Neural cell (in vitro differentiated cells): ENCODE measurements at regions not wholly inside any gene's neighbourhood (a gene's known extent, or its start where the extent isn't known, plus 50 kb on each side); places are given as distances from the start of the nearest gene placed in this dataset.

Experiments used
- H2AFZ ChIP-seq: fragments of 200-600, 300-800 bp; sonication (generic), shearing (Covaris generic); 2 replicates; pipeline ENCODE4 v1.6.0; 2014; ENCODE audit warnings: low read depth, mild to moderate bottlenecking, antibody characterized with exemption, low read length, moderate library complexity
- H3F3A ChIP-seq: fragments of 200-600 bp; shearing (Covaris generic); 2 replicates; pipeline ENCODE4 v1.6.1; 2016; ENCODE audit warnings: mild to moderate bottlenecking, moderate library complexity, mixed read lengths, antibody characterized with exemption, low read length; ENCODE audit not compliant: insufficient read depth, poor library complexity, severe bottlenecking
- H3K27ac ChIP-seq: fragments of 200-600, 300-800 bp; sonication (generic), shearing (Covaris generic); 2 replicates; pipeline ENCODE4 v1.5.1; 2014; ENCODE audit warnings: mild to moderate bottlenecking, low read length, moderate library complexity
- H3K27me3 ChIP-seq: fragments of 300-800, 200-600 bp; sonication (generic), shearing (Covaris generic); 2 replicates; pipeline ENCODE4 v1.6.0; 2014; ENCODE audit warnings: mild to moderate bottlenecking, low read depth, low read length, moderate library complexity; ENCODE audit not compliant: insufficient read depth
- H3K36me3 ChIP-seq: fragments of 300-800, 200-600 bp; sonication (generic), shearing (Covaris generic); 2 replicates; pipeline ENCODE4 v1.5.1; 2014; ENCODE audit warnings: mild to moderate bottlenecking, antibody characterized with exemption, low read length, moderate library complexity; ENCODE audit not compliant: insufficient read depth
- H3K4me2 ChIP-seq: fragments of 300-800, 200-600 bp; sonication (generic), shearing (Covaris generic); 2 replicates; pipeline ENCODE4 v1.6.0; 2014; ENCODE audit warnings: mild to moderate bottlenecking, low read length
- H3K4me3 ChIP-seq: fragments of 300-800, 200-600 bp; sonication (generic), shearing (Covaris generic); 2 replicates; pipeline ENCODE4 v1.5.1; 2014; ENCODE audit warnings: mild to moderate bottlenecking, low read length, moderate library complexity
- H3K79me2 ChIP-seq: fragments of 200-600 bp; shearing (Covaris generic); replicated peaks from 2 replicates; pipeline ENCODE4 v1.6.0; 2014; ENCODE audit warnings: mild to moderate bottlenecking, low read length, moderate library complexity; ENCODE audit not compliant: insufficient read depth
- H3K9ac ChIP-seq: fragments of 300-800, 200-600 bp; sonication (generic), shearing (Covaris generic); 2 replicates; pipeline ENCODE4 v1.6.1; 2016; ENCODE audit warnings: mild to moderate bottlenecking, low read length, mixed read lengths
- H3K9me2 ChIP-seq: fragments of 200-600 bp; shearing (Covaris generic); 2 replicates; pipeline ENCODE4 v1.6.1; 2016; ENCODE audit warnings: mild to moderate bottlenecking, low read length, mixed read lengths; ENCODE audit not compliant: insufficient read depth
- H3K9me3 ChIP-seq: fragments of 200-600, 300-800 bp; sonication (generic), shearing (Covaris generic); 2 replicates; pipeline ENCODE4 v1.6.1; 2016; ENCODE audit warnings: mild to moderate bottlenecking, mixed run types, low read length, moderate library complexity, mixed read lengths
- H4K20me1 ChIP-seq: fragments of 200-600 bp; shearing (Covaris generic); 2 replicates; pipeline ENCODE4 v1.6.1; 2016; ENCODE audit warnings: mild to moderate bottlenecking, mixed run types; ENCODE audit not compliant: insufficient read depth
- CTCF ChIP-seq: fragments of 450-650 bp; IDR thresholded peaks from 2 replicates; pipeline ENCODE4 v1.5.1; 2014; ENCODE audit warnings: antibody characterized with exemption, mild to moderate bottlenecking, moderate library complexity; ENCODE audit not compliant: poor library complexity, severe bottlenecking
- EP300 ChIP-seq: fragments of 450-650 bp; conservative IDR thresholded peaks from 2 replicates; pipeline ENCODE4 v1.6.1; 2014; ENCODE audit warnings: antibody characterized with exemption, mild to moderate bottlenecking, moderate library complexity; ENCODE audit not compliant: poor library complexity, severe bottlenecking
- EZH2 ChIP-seq: fragments of 200-600, 300-800 bp; shearing (Covaris generic), sonication (generic); IDR thresholded peaks from 2 replicates; pipeline ENCODE4 v1.6.1; 2014; ENCODE audit warnings: antibody characterized with exemption, low read length, borderline replicate concordance, mild to moderate bottlenecking; ENCODE audit not compliant: insufficient read depth, poor library complexity, severe bottlenecking
- MXI1 ChIP-seq: fragments of 450-650 bp; conservative IDR thresholded peaks from 2 replicates; pipeline ENCODE4 v1.6.1; 2014; ENCODE audit warnings: antibody characterized with exemption, mild to moderate bottlenecking; ENCODE audit not compliant: poor library complexity, severe bottlenecking
- POLR2AphosphoS5 ChIP-seq: IDR thresholded peaks from 2 replicates; pipeline ENCODE4 v1.6.1; 2012
- RAD21 ChIP-seq: fragments of 450-650 bp; conservative IDR thresholded peaks from 2 replicates; pipeline ENCODE4 v1.6.1; 2014; ENCODE audit warnings: antibody characterized with exemption, mild to moderate bottlenecking, moderate library complexity
- REST ChIP-seq: IDR thresholded peaks from 2 replicates; pipeline ENCODE4 v1.6.1; 2012; ENCODE audit warnings: borderline replicate concordance
- SMC3 ChIP-seq: fragments of 450-650 bp; conservative IDR thresholded peaks from 2 replicates; pipeline ENCODE4 v1.6.1; 2014; ENCODE audit warnings: antibody characterized with exemption, mild to moderate bottlenecking, moderate library complexity; ENCODE audit not compliant: poor library complexity
- TAF1 ChIP-seq: IDR thresholded peaks from 2 replicates; pipeline ENCODE4 v1.6.1; 2012; ENCODE audit warnings: low read depth

- no peaks in the 10 kb centered on the region for H3K9me3 ChIP-seq
- H3K27ac ChIP-seq, result no peak overlapping the region
- H3K9me2 ChIP-seq, result no peaks in the 10 kb centered on the region
- no peak overlapping the region for H3K9ac ChIP-seq
- H3K27me3 ChIP-seq, result no peaks in the 10 kb centered on the region
- H3K4me3 ChIP-seq, result no peak overlapping the region
- no peak overlapping the region for H3K4me2 ChIP-seq
- H2AFZ ChIP-seq, result no peak overlapping the region
- no peak for TF ChIP-seq EZH2
- no peaks in the 10 kb centered on the region for H4K20me1 ChIP-seq
- no peaks in the 10 kb centered on the region for H3F3A ChIP-seq
- H3K79me2 ChIP-seq, result no peaks in the 10 kb centered on the region
- no peaks in the 10 kb centered on the region for H3K36me3 ChIP-seq
Measured at GRCh38 chr10:125377368-125377767, 217.0 kb upstream of the CTBP2 start.

GRCh38 chr10:125375210-125375609 is 214.8 kb upstream of the CTBP2 start:
- H3F3A ChIP-seq, result no peaks in the 10 kb centered on the region
- H3K9ac ChIP-seq, result no peak overlapping the region
- no peaks in the 10 kb centered on the region for H3K36me3 ChIP-seq
- H3K27me3 ChIP-seq, result no peaks in the 10 kb centered on the region
- H3K79me2 ChIP-seq, result no peaks in the 10 kb centered on the region
- no peaks in the 10 kb centered on the region for H4K20me1 ChIP-seq
- H3K9me2 ChIP-seq, result no peaks in the 10 kb centered on the region
- no peak overlapping the region for H2AFZ ChIP-seq
- H3K9me3 ChIP-seq, result no peaks in the 10 kb centered on the region
- peak; percentile 45 for TF ChIP-seq CTCF
- TF ChIP-seq EZH2, result no peak
- TF ChIP-seq MXI1, result no peak
- peak; percentile 54 for TF ChIP-seq SMC3
- TF ChIP-seq RAD21, result peak; percentile 57
- H3K4me2 ChIP-seq, result no peak overlapping the region
- H3K4me3 ChIP-seq, result no peak overlapping the region
- no peak overlapping the region for H3K27ac ChIP-seq

GRCh38 chr10:125373546-125373945 is 213.2 kb upstream of the CTBP2 start:
- H3K4me2 ChIP-seq, result no peak overlapping the region
- H2AFZ ChIP-seq, result no peak overlapping the region
- no peak overlapping the region for H3K27ac ChIP-seq
- H3K27me3 ChIP-seq, result no peaks in the 10 kb centered on the region
- no peak overlapping the region for H3K4me3 ChIP-seq
- no peaks in the 10 kb centered on the region for H3K9me2 ChIP-seq
- H3K79me2 ChIP-seq, result no peaks in the 10 kb centered on the region
- no peaks in the 10 kb centered on the region for H4K20me1 ChIP-seq
- H3K36me3 ChIP-seq, result no peaks in the 10 kb centered on the region
- TF ChIP-seq POLR2AphosphoS5, result no peak
- no peak for TF ChIP-seq REST
- no peak for TF ChIP-seq CTCF
- no peak for TF ChIP-seq TAF1
- TF ChIP-seq EZH2, result no peak
- TF ChIP-seq SMC3, result no peak
- no peak for TF ChIP-seq EP300
- TF ChIP-seq MXI1, result no peak
- no peak for TF ChIP-seq RAD21
- no peak overlapping the region for H3K9ac ChIP-seq
- H3F3A ChIP-seq, result no peaks in the 10 kb centered on the region
- H3K9me3 ChIP-seq, result no peaks in the 10 kb centered on the region
